GM19395 (cell line): ENCODE measurements at regions not wholly inside any gene's neighbourhood (a gene's known extent, or its start where the extent isn't known, plus 50 kb on each side); places are given as distances from the start of the nearest gene placed in this dataset.

Experiments used
- ATAC-seq: cut with Tn5 transposase; IDR thresholded peaks from one replicate; pipeline ENCODE4 v1.9.1; 2021; ENCODE audit warnings: mild to moderate bottlenecking, moderate library complexity; ENCODE audit not compliant: unreplicated experiment

GRCh38 chr2:217658806-217659205, 344.0 kb downstream of the TNS1 start:
- ATAC-seq: no peak

DNA sequence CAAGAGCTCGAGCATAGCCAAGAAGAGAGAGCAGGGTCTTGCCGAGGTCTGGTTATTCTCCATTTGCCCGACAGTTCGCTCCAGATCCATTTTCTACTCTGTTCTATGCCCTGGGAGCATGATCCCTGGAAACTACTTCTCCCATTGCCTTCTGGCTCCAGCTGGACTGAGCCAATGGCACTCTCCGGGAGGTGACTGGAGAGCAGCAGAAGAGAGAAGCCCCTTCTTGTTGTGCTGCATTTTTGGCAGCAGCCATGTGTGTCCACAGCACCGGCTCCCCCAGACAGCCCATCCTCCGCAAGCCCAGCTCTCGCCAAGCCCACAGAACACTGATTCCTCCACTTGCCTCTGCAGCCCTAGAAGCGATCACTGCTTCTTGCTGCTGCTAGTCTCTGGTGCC, 345.5 kb downstream of the TNS1 start:
- no peak for ATAC-seq

DNA sequence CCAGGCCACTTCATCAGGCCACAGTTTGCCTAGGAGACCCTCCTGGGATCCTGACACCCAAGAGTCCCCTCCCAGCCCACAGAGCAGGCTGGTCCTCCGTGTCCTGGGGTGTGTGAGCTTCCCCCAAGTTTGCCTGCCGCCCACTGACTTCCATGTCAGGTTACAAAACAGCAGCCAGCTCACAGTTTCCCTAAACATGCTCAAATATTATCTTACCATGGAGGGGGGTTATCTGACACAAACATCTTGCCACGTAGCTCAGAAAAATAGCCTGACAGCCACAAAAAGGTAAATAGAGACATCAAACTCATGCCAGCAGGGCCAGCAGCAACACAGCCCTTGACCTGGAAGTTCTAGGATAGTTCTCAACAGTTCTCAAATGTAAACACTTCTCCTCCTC, 346.5 kb downstream of the TNS1 start:
- ATAC-seq: no peak

DNA sequence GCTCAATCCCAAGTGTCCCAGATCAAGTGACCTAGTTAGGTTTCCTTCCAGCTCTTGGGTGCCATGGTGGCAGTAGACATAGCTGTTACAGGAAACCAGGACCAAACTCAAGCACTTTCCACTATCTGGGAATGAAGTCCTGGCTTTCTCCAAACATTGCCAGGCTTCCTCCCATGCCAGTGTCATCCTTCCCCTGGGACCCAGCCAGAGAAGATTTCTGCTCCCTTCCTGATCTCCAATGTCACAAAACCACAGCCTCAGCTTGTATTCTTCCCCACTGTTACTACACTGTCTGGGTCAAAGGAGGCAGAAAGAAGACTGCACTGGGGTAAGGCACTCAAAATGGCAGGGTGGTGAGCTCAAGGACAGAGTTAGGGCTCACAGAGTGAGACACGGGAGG, 347.1 kb downstream of the TNS1 start:
- ATAC-seq: no peak

DNA sequence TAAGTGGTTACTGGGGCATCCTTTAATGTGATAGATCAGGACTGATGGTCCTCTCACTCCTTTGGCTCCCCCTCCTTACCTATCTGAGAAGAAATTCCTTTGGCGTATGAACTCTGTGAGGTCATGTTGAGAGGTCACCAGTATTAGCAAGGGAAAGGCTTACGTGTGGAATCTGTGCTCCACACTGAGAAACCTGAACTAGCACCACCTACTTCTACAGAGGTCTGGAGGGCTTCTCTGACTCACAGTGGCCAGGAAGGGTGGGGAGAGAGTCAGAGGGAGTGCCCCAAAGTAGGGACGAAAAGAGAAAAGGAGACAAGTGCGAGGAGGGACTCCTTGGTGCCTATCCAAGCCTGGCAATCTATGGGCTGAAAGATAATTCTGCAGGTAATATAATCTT, 348.6 kb downstream of the TNS1 start:
- ATAC-seq: no peak

DNA sequence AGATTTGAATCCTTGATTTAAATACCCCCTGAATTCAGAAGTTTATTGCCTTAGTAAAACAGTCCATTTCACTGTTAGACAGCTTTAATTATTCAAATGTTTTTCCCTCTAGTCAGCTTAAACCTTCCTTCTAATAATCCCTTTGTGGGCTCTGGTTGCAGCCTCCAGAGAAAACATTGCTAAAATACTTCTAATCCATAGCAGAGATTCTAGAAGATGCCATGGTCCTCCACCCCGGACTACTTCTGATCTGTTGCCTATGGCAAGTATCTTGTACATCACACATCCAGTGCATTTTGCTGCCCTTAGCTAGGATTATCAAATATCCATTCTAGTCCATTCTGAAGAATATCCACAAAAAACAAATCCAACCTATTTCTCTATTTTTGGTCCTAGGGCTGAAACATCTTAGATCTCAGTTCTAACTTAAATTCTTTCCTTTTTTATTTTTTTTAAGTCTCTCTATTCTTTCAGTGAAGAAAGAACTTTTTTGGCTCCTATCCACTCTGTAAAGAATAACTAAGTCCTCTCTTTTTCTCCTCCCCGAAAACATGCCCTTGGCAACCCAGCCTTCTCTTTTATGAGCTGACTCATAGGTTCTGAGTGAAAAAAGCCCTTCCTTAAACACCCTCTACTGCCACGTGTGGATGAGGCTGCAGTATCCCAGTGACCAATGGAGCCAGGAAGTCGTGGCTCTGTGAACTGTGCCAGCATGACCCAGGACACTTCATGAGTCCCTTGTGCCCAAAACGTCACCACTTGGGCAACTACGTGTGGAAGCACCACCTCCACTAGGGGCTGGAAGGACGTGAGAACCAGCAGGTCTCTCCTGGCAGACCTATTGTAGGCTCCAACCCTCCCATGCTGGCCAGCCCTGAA, 349.8 kb downstream of the TNS1 start:
- ATAC-seq: no peak

DNA sequence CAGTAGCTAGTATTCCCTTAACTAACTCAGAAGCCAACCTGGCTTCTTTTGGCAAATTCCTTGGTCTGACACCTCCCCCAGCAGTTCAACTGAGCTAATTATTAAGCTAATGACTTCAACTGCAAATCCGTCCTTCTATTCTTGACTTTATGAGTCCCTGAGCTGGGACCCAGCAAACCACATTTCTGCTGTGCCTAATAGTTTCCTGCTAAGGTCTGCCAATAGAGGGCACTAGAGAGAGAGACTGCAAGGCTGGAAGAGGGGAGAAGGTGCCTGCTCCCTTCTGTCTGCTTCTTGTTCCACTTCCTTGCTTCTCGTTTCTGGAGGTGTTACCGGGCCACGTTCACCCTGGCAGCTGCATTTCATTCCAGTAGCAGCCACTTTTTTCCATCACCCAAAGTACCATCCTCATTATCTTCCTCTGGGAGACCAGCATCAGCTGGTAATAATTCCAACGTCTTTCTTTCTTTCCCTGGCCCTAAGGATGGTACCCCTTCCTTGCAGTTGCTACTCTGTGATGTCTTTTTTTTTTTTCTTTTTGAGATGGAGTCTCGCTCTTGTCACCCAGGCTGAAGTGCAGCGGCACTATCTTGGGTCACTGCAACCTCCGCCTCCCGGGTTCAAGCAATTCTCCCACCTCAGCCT, 352.0 kb downstream of the TNS1 start:
- ATAC-seq: peak; percentile 66

- no peak for ATAC-seq
Measured at GRCh38 chr2:217650229-217650628, 352.6 kb downstream of the TNS1 start.

GRCh38 chr2:217647925-217648324, 354.9 kb downstream of the TNS1 start:
- no peak for ATAC-seq

- ATAC-seq: no peak
Measured at GRCh38 chr2:217647226-217647625, 355.6 kb downstream of the TNS1 start.

- ATAC-seq: no peak
Measured at GRCh38 chr2:217645896-217646295, 356.9 kb downstream of the TNS1 start.

DNA sequence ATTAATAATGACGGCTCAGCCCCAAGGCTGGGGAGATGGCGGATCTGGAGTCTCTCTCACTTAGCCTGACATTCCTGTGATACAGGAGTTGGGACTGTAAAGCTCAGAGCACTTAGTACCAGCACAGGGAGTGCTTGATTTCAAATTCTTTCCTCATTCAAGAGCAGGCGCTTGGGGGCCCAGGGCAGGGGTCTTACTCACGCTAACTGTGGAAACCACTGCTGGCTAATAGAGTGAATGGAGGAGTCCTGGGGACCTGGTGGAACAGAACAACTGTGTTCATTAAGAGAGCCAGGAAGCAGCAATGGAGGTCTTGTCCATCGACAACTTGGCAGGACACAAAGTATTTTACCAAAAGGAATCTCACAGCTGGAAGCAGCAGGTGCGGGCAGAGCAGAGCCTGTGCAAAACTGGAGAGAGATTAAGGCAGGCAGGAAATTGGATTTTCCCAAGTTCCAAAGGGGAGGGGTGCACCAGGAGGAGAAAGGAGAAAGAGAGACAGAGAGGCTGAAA, 358.9 kb downstream of the TNS1 start:
- no peak for ATAC-seq

GRCh38 chr2:217642944-217643343, 359.9 kb downstream of the TNS1 start:
- ATAC-seq: no peak

DNA sequence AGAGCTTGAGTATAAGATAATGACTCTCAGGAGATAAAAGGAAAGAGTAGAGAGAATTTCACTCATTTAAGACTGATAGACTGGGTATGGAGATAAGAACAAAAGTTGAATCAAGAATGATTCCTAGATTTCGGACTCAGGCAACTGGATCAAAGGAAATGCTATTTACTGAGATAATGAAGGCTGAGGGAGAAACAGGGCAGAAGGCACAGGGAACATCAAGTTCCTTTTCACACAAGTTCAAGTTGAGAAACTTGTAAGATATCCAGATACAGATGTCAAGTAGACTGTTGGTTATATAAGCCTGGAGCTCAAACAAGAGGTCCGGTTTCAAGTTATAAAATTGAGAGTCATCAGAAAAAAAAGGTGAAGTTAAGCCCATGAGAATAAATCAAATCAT, 360.8 kb downstream of the TNS1 start:
- no peak for ATAC-seq

- no peak for ATAC-seq
Measured at GRCh38 chr2:217639481-217639880, 363.3 kb downstream of the TNS1 start.

- no peak for ATAC-seq
Measured at GRCh38 chr2:217638533-217638932, 364.3 kb downstream of the TNS1 start.

GRCh38 chr2:217638031-217638430, 364.8 kb downstream of the TNS1 start:
- ATAC-seq: no peak

DNA sequence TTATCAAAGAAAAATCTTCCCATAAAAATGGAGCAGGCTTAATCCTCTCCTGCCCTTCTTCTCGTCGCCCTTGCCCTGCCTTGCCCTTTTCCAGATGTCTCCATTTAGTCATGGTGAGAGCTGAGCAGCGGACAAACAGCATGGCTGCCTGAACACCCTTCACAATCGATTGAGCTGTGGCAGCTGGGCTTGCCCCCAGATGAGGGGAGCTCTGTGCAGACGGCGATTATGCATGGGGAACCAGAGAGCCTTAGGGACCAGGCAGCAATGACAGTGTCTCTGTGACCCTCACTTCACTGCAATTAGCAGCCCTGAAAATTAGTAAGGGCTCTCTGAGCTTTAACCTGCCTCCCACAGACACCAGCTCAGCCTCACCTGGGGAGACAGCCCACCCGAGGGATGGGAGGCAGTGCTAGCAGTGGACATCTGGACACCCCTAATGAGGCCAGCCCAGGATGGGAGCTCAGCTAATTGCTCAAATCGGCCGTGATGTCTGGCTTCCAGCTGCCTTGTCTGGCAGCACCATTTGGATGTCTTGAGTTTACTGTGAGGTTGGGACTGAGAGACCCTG, 365.7 kb downstream of the TNS1 start:
- ATAC-seq: no peak

DNA sequence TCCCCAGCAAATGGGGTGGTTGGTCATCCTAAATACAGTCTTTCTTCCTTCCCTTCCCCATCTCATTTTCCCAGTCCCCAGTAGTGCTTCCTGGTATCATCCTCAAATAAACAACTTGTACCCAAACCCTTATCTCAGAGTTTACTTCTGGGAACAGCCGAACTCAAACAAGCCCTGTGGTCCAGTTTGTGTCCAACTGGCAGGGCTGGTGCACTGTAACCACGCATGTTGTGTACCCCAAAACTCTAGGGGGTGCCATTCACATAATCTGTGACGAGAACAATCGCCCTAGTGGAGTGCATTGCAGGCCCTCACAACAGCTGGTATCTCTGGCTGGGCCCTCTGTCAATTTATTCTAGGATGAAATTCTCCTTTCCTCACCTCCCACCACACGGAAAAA, 366.2 kb downstream of the TNS1 start:
- ATAC-seq: no peak

GRCh38 chr2:217634871-217635270, 367.9 kb downstream of the TNS1 start:
- no peak for ATAC-seq

- no peak for ATAC-seq
Measured at GRCh38 chr2:217632043-217632442, 370.8 kb downstream of the TNS1 start.

DNA sequence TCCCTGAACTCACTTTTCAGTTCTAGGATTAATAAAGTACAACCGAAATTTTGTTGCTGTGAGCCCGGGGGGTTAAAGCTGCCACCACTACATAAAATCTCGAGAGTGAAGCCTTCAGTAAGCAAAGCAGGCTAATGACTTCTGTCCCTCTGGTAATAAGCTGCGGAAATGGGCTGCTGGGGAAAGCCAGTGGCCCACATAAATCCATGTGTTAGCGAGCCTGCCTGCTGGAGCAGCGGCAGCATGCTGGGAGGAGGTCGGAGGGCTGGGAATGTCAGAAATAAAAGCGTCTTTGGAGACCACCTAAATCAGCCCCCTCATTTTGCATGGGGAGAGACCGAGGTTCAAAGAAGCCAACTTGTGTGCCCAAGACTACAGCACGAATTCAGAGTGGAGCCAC, 371.7 kb downstream of the TNS1 start:
- ATAC-seq: no peak
